GM18868 (cell line): ENCODE measurements at regions not wholly inside any gene's neighbourhood (a gene's known extent, or its start where the extent isn't known, plus 50 kb on each side); places are given as distances from the start of the nearest gene placed in this dataset.
"Not testable (repeated sequence)": the region's sequence is repeated elsewhere in the genome, so short reads cannot be mapped to it uniquely, and the experiment has no call there.

ENCODE experiments used
- ATAC-seq: cut with Tn5 transposase; IDR thresholded peaks from one replicate; pipeline ENCODE4 v1.9.1; 2021; ENCODE audit warnings: mild to moderate bottlenecking, moderate library complexity; ENCODE audit not compliant: unreplicated experiment

DNA sequence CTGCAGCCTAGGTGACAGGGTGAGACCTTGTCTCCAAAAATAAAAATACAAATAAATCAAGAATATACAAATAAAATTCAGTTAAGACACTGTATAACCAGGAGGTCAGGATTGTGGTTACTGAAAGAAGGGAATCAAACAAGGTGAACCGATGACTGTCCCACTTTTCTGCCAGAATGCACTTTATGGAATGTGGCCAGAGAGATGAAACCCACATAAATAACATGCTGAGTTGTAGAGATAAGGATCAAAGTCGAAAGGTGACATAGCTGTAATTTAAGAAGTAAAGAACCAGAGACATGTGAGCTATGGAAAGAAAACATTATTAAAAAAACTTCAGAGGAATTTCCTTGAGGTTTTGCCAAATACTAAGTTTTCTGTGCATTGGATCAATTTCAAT lies 1098.2 kb upstream of the USP15 start:
- no peak for ATAC-seq

- no peak for ATAC-seq
Observed at GRCh38 chr12:61188801-61189595, 1071.2 kb upstream of the USP15 start.

GRCh38 chr12:61213646-61214045 lies 1046.6 kb upstream of the USP15 start:
- ATAC-seq, result no peak

- ATAC-seq, result no peak
Observed at GRCh38 chr12:61220337-61220736, 1039.9 kb upstream of the USP15 start.

- ATAC-seq, result no peak
Observed at GRCh38 chr12:61232040-61232439, 1028.2 kb upstream of the USP15 start.

DNA sequence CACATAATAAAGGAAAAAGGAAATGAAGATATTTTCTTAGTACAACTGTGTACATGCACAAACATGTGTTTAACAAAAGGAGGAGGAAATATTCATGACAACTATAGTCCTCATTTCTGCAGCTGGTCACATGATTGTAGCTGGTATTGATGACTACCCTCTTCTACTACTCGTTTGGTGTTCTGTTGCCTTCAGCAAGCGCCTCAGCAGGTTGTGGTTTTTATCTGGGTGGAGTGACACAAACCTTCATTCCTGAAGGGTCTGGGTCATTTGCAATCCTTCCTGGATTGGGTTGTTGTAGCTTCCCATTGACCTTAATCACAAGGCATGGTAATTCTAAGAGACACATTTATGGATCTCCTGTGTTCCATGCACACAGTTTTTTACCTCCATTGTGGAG lies 1009.9 kb upstream of the USP15 start:
- no peak for ATAC-seq

DNA sequence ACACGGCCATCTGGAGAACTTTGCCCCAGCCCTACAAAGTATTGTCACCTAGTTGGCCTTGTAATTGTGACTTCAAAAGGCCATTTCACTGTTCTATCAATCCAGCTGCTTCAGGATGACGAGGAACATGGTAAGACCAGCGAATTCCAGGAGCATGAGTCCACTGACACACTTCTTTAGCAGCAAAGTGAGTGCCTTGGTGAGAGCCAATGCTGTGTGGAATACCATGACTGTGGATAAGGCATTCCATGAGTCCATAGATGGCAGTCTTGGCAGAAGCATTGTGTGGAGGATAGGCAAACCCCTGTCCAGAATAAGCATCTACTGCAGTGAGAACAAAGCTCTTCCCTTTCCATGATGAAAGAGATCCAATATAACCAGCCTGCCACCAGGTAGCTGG lies 1009.1 kb upstream of the USP15 start:
- no peak for ATAC-seq

DNA sequence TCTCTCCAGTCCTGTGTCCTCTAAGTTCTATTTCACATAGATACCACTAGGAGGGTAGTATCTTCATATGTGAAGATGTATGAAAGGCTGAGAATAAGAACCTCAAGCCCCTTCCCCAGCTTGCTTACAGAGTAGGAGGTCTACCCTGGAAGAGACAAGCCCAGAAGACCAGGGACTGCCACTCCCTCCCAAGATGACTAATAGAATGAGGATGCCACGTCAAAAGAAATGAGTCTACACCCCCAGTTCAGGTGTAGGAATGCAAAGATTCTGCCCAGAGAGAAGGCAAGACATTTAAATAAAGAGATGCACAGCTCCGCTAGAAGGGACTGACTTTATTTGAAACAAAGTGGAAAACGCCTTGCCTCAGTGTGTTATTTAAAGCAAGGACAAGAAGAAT lies 1006.0 kb upstream of the USP15 start:
- ATAC-seq, result no peak

DNA sequence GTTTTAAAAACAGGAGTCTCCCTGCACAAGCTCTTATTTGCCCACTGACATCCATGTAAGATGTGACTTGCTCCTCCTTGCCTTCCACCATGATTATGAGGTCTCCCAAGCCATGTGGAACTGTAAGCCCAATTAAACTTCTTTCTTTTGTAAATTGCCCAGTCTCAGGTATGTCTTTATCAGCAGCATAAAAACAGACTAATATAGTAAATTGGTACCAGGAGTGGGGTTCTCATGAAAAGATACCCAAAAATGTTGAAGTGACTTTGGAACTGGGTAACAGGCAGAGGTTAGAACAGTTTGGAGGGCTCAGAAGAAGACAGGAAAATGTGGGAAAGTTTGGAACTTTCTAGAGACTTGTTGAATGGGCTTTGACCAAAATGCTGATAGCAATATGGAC lies 995.9 kb upstream of the USP15 start:
- ATAC-seq, result not testable (repeated sequence)

GRCh38 chr12:61267474-61267873 lies 992.7 kb upstream of the USP15 start:
- ATAC-seq, result no peak

DNA sequence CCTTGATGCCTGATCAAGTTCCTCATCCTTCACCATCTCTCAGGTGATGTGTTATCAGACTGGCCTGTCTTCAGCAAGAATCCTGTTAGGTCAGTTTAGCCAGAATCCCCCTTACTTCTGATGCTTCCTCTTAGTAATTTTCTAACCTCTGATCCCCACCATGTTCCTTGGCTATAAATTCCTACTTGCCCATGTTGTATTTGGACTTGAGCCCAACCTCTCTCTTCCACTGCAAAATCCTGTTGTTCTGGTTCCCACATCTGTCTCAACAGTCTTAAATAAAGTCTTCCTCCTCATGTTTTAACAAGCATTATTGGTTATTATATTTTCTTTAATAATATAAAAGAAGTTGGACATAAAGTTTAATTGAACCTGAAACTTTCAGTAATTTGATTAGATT lies 987.8 kb upstream of the USP15 start:
- no peak for ATAC-seq

- ATAC-seq, result no peak
Observed at GRCh38 chr12:61282790-61283575, 977.2 kb upstream of the USP15 start.

DNA sequence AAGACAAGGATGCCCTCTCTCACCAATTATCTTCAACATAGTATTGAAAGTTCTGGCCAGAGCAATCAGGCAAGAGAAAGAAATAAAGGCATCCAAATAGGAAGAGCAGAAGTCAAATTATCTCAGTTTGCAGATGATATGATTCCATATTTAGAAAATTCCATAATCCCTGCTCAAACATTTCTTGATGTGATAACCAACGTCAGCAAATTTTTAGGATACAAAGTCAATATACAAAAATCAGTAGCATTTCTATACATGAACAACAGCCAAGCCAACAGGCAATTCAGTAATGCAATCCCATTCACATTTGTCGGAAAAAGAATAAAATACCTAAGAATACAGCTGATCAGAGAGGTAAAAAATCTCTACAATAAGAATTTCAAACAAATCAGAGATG lies 969.7 kb upstream of the USP15 start:
- no peak for ATAC-seq

DNA sequence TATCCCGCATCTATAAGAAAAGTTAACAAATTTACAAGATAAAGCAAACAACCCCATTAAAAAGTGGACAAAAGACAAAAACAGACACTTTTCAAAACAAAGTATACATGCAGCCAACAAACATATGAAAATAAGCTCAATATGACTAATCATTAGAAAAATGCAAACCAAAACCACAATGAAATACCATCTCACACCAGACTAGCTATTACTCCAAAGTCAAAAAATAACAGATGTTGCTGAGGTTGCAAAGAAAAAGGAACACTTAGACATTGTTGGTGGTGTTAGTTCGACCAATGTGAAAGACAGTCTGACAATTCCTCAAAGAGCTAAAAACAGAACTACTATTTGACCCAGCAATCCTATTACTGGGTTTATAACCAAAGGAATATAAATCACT lies 968.6 kb upstream of the USP15 start:
- ATAC-seq, result no peak

GRCh38 chr12:61294011-61294410 lies 966.2 kb upstream of the USP15 start:
- ATAC-seq, result not testable (repeated sequence)

DNA sequence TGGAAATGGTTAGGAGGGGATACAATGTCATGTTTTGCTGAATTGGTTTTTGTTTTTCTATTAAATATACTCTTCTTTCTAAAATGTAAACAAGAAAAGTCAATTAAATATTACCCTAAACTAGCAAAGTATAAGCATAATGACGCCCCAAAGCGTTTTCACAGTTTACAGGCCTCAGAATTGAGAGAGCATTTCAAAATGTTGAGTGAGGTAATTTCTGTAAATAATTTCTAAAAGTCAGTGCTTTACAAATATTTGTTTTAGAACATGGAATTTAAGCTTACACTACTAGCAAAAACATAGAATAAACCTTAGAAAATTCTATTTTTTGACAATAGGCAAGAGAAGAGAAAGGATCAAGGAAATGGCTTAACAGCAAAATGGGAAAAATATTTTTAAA lies 958.4 kb upstream of the USP15 start:
- ATAC-seq, result no peak

GRCh38 chr12:61302282-61302681 lies 957.9 kb upstream of the USP15 start:
- ATAC-seq, result no peak

DNA sequence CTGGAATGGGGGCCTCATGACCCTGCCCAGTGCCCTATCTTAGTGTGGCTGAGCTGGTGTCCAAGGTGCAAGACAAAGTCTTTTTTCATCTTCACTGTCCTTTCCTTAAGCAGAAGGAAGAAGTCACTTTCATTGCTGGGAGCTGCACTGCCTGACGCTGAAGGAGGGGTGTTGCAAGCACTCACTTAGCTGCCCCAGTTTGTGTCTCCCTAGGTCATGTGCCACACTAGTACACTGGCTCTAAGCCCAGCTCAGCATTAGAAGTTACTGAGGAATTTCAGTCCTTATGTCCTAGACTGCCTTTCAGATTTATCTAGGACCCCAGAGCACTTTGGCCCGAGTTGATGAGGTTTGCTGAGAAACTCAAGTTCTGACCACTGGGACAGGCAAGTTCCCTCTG lies 952.0 kb upstream of the USP15 start:
- no peak for ATAC-seq

DNA sequence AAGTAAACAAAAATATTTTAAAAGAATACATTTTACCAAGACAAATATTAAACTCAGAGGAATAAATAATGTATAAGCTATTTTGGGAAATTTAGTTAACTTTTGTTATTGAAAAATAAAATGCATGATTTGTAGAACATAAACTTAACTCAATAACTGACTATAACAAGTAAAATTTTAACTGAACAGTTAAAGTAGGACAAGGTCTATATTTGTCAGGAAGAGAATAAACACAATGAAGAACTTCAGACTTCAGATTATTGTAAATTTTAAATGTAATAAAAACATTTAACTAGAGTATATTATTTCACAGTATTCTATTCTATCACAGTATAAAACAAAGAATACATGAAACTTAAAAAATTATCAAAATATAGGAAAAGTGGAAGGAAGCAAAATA lies 948.8 kb upstream of the USP15 start:
- no peak for ATAC-seq

GRCh38 chr12:61348871-61349270 lies 911.3 kb upstream of the USP15 start:
- ATAC-seq, result no peak

DNA sequence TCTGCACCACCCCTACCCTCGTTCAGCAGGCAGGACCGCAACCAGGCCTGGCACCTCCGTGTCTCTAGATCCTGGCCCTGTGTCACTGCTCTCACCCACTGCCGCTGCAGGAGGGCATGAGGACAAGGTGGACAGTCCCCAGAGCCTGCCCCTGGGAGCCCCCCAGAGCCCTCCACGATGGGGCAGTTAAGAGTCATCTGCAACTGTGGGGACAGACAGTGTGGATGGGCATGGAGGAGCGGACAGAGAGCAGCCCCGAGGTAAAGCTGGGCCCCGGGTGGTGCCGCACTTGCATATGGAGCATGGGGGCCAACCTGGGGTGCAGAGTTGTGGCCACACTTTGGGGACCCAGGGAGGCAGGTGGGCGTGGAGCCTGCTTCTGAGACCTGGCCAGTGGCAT lies 905.1 kb upstream of the USP15 start:
- no peak for ATAC-seq

DNA sequence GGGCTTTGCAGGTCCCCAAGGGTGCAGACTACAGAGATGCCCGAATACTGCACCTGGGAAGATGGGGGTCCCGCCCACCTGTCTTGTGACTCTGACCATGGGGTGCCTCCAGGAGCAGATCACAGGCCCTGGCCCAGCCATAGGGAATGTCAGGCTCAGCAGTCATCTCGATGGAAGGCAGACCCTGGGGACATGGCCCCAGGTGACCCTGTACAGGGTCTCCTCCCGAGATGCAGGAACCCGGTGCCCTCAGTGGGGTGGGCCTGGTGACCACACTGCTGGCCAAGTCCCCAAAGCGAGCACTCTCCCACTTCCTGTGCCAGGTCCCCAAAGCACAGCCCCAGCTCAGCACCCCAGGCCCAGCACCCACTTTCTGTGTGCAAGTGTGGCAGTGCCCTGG lies 903.7 kb upstream of the USP15 start:
- ATAC-seq, result no peak
